PC-3 (cell line): ENCODE measurements at regions not wholly inside any gene's neighbourhood (a gene's known extent, or its start where the extent isn't known, plus 50 kb on each side); places are given as distances from the start of the nearest gene placed in this dataset.

Source experiments
- ATAC-seq: fragments of 200-7000 bp; cut with Tn5 transposase; 2 replicates; pipeline ENCODE4 v1.9.1; 2020; ENCODE audit warnings: mild to moderate bottlenecking, moderate library complexity
- BruUV-seq: library from RNA; stranded (reverse); fragments of 400-500 nt; replicated peaks from 2 replicates; lab custom pipeline; 2021; lab: Mats Ljungman, UMichigan
- CTCF ChIA-PET: fragments of 300-600 bp; sonication (Branson Sonifier 250); formaldehyde crosslinking; loops from one replicate; lab custom pipeline; 2022; ENCODE audit warnings: antibody characterized with exemption; lab: Charles Lee
- POLR2A ChIA-PET: fragments of 300-600 bp; sonication (Branson Sonifier 250); formaldehyde crosslinking; loops from one replicate; lab custom pipeline; 2022; ENCODE audit warnings: antibody characterized with exemption; ENCODE audit not compliant: unreplicated experiment; lab: Charles Lee
- DNase-seq: peaks from one replicate; pipeline ENCODE4 v3.0.0-alpha.2; 2015
- H2AFZ ChIP-seq: fragments of 300-600 bp; sonication (generic); 2 replicates; pipeline ENCODE4 v1.6.0; 2016; ENCODE audit warnings: antibody characterized with exemption, low read length
- H3F3A ChIP-seq: fragments of 300-600 bp; sonication (generic); one replicate; pipeline ENCODE4 v1.6.0; 2017; ENCODE audit warnings: antibody characterized with exemption, low read length, control low read depth, mild to moderate bottlenecking; ENCODE audit not compliant: unreplicated experiment
- H3K27ac ChIP-seq: fragments of 300-600 bp; sonication (generic); 2 replicates; pipeline ENCODE4 v1.5.1; 2016; ENCODE audit warnings: mild to moderate bottlenecking, low read length
- H3K27me3 ChIP-seq: fragments of 300-600 bp; sonication (generic); 2 replicates; pipeline ENCODE4 v1.6.1; 2016; ENCODE audit warnings: low read length, mixed read lengths
- H3K36me3 ChIP-seq: fragments of 300-600 bp; sonication (generic); 2 replicates; pipeline ENCODE4 v1.6.1; 2016; ENCODE audit warnings: low read depth, mixed run types, low read length, mixed read lengths
- H3K4me1 ChIP-seq: fragments of 300-600 bp; sonication (generic); 2 replicates; pipeline ENCODE4 v1.5.1; 2016; ENCODE audit warnings: low read length; ENCODE audit not compliant: insufficient read depth
- H3K4me2 ChIP-seq: fragments of 300-600 bp; sonication (generic); 2 replicates; pipeline ENCODE4 v1.6.0; 2016; ENCODE audit warnings: low read length
- H3K4me3 ChIP-seq: fragments of 300-600 bp; sonication (generic); 2 replicates; pipeline ENCODE4 v1.5.1; 2016; ENCODE audit warnings: mild to moderate bottlenecking, low read length, mixed read lengths
- H3K79me2 ChIP-seq: fragments of 300-600 bp; sonication (generic); 2 replicates; pipeline ENCODE4 v1.6.1; 2017; ENCODE audit warnings: low read length, mixed read lengths
- H3K9ac ChIP-seq: fragments of 300-600 bp; sonication (generic); 2 replicates; pipeline ENCODE4 v1.6.0; 2016; ENCODE audit warnings: mild to moderate bottlenecking, low read length
- H3K9me2 ChIP-seq: fragments of 300-600 bp; sonication (generic); replicated peaks from 2 replicates; pipeline ENCODE4 v1.6.1; 2016; ENCODE audit warnings: mixed run types, low read length, mixed read lengths
- H3K9me3 ChIP-seq: fragments of 300-600 bp; sonication (generic); 2 replicates; pipeline ENCODE4 v1.6.1; 2016; ENCODE audit warnings: low read length, mixed read lengths
- H4K20me1 ChIP-seq: fragments of 300-600 bp; sonication (generic); 2 replicates; pipeline ENCODE4 v1.6.1; 2016; ENCODE audit warnings: low read length, mixed read lengths
- CTCF ChIP-seq: fragments of 300-600 bp; sonication (generic); conservative IDR thresholded peaks from 2 replicates; pipeline ENCODE4 v1.5.1; 2017; ENCODE audit warnings: antibody characterized with exemption, low read depth, mild to moderate bottlenecking, low read length
- EZH2 ChIP-seq: fragments of 300-600 bp; sonication (generic); IDR thresholded peaks from one replicate; pipeline ENCODE4 v1.6.1; 2017; ENCODE audit warnings: antibody characterized with exemption, mild to moderate bottlenecking, low read length; ENCODE audit not compliant: unreplicated experiment
- EZH2phosphoT487 ChIP-seq: fragments of 300-600 bp; sonication (generic); IDR thresholded peaks from 2 replicates; pipeline ENCODE4 v1.6.1; 2018; ENCODE audit warnings: mild to moderate bottlenecking, antibody characterized with exemption, low read length, borderline replicate concordance
- intact Hi-C: fragments of 100-400 bp; cut with micrococcal nuclease; formaldehyde crosslinking; loops from 2 replicates; pipeline ENCODE4 v1.9.0; 2023

DNA sequence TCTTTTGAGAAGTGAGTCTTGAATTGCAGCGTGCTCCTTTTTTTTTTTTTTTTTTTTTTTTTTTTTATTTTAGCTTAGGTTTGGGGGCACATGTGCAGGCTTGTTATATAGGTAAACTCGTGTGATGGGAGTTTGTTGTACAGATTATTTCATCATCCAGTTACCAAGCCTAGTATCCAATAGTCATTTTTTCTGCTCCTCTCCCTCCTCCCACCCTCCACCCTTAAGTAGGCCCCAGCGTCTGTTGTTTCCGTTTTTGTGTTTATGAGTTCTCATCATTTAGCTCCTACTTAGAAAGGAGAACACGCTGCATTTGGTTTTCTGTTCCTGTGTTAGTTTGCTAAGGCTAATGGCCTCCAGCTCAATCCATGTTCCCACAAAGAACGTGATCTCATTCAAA, 81.3 kb upstream of the TSPAN5 start:
- no TSS peak for BruUV-seq

GRCh38 chr4:98733601-98734000, 75.2 kb upstream of the TSPAN5 start:
- no peak overlapping the region for H3K9ac ChIP-seq
- H3K9me3 ChIP-seq, result no peaks in the 10 kb centered on the region
- no peaks in the 10 kb centered on the region for H3K79me2 ChIP-seq
- no peak overlapping the region for H2AFZ ChIP-seq
- POLR2A ChIA-PET, result no interaction called here
- CTCF ChIA-PET, result no interaction called here
- intact Hi-C loops, result no loop called here
- H3K36me3 ChIP-seq, result no peaks in the 10 kb centered on the region
- no peak overlapping the region for H3K27ac ChIP-seq
- ATAC-seq (no peak), DNase-seq (no peak)
- no peaks in the 10 kb centered on the region for H4K20me1 ChIP-seq
- H3K27me3 ChIP-seq, result no peaks in the 10 kb centered on the region
- H3K4me1 ChIP-seq, result peaks cover 12% of the 10 kb centered on the region
- BruUV-seq, result no TSS peak
- peaks cover 4% of the 10 kb centered on the region for H3F3A ChIP-seq
- TF ChIP-seq EZH2, result no peak
- TF ChIP-seq CTCF, result no peak
- no peak for TF ChIP-seq EZH2phosphoT487
- H3K4me2 ChIP-seq, result no peak overlapping the region
- H3K9me2 ChIP-seq, result no peaks in the 10 kb centered on the region
- H3K4me3 ChIP-seq, result no peak overlapping the region

More for the DNA sequence above, 81.3 kb upstream of the TSPAN5 start:
- Histone ChIP-seq H3K9me3 (no peaks in the 10 kb centered on the region), H3K27ac (no peak overlapping the region), H3F3A (no peaks in the 10 kb centered on the region), H3K36me3 (no peaks in the 10 kb centered on the region), H3K4me2 (no peak overlapping the region), H3K27me3 (no peaks in the 10 kb centered on the region), H4K20me1 (no peaks in the 10 kb centered on the region), H3K9me2 (no peaks in the 10 kb centered on the region), H3K4me1 (no peaks in the 10 kb centered on the region), H3K9ac (no peak overlapping the region), H3K79me2 (no peaks in the 10 kb centered on the region), H2AFZ (no peak overlapping the region), H3K4me3 (no peak overlapping the region)
- POLR2A ChIA-PET, result no interaction called here
- intact Hi-C loops, result no loop called here
- CTCF ChIA-PET, result no interaction called here
- ATAC-seq (no peak), DNase-seq (no peak)
- TF ChIP-seq EZH2phosphoT487 (no peak), EZH2 (no peak), CTCF (no peak)

GRCh38 chr4:98728871-98729270, 70.5 kb upstream of the TSPAN5 start:
- H2AFZ ChIP-seq, result no peak overlapping the region
- ATAC-seq (peak; percentile 29), DNase-seq (no peak)
- peak overlapping the region; percentile 38; the same call in 1 of the 2 replicates for H3K4me3 ChIP-seq
- H3K79me2 ChIP-seq, result no peaks in the 10 kb centered on the region
- no peaks in the 10 kb centered on the region for H4K20me1 ChIP-seq
- peaks cover 21% of the 10 kb centered on the region for H3K4me1 ChIP-seq
- intact Hi-C loops, result no loop called here
- H3K9me2 ChIP-seq, result no peaks in the 10 kb centered on the region
- H3K9me3 ChIP-seq, result no peaks in the 10 kb centered on the region
- no peaks in the 10 kb centered on the region for H3K27me3 ChIP-seq
- peaks cover 4% of the 10 kb centered on the region for H3F3A ChIP-seq
- H3K4me2 ChIP-seq, result peak overlapping the region; percentile 78
- TF ChIP-seq CTCF (no peak), EZH2phosphoT487 (no peak), EZH2 (no peak)
- H3K9ac ChIP-seq, result 0 out of 2 replicates have a peak overlapping the region, but pooled peaks have one; percentile 24
- ChIA-PET POLR2A (interaction anchor here (0.6 kb wide), 1 partner anchor 67 kb away, joined by 4 read pairs; no protein-coding TSS in a partner anchor), CTCF (no interaction called here)
- no peaks in the 10 kb centered on the region for H3K36me3 ChIP-seq
- H3K27ac ChIP-seq, result peak overlapping the region; percentile 65
- no TSS peak for BruUV-seq
